NCI-H146 (cell line): ENCODE measurements at regions not wholly inside any gene's neighbourhood (a gene's known extent, or its start where the extent isn't known, plus 50 kb on each side); places are given as distances from the start of the nearest gene placed in this dataset.

ENCODE experiments used
- DNase-seq: peaks from one replicate; lab custom pipeline; 2025; lab: John Stamatoyannopoulos, UW

DNA sequence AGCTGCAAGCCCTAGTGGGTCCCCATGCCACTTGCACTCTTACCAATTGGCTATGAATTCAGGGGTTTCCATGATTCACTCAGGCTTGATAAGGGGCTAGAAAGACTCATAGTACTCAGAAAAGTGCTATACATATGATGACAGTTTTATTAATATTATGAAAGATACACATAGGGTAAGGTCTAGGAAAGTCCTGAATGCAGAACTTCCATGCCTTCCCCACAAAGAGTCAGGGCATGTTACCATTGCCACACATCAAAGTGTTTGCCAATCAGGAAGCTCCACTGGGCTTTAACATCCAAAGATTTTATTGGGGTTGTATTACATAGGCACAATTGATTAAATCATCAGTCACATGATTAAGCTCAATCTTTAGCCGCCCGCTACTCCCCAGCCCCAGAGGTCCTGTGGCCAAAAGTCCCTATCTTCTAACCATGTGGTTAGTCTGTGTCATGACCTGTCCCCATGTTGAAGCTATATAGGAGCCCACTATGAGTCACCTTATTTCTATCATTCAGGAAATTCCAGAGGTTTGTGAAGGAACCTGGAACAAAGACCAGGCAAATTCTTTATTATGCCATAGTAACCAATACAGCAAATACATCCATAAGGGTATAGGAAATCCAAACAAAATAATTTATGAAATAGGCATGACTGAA, 635.6 kb downstream of the STPG2 start:
- DNase-seq, result no peak
